Prostate gland (tissue), 2 donors: ENCODE measurements at regions not wholly inside any gene's neighbourhood (a gene's known extent, or its start where the extent isn't known, plus 50 kb on each side); places are given as distances from the start of the nearest gene placed in this dataset.

Experiments
- POLR2A ChIP-seq: fragments of 450-650 bp; IDR thresholded peaks from one replicate; pipeline ENCODE4 v1.6.1; 2016; ENCODE audit warnings: antibody characterized with exemption, mild to moderate bottlenecking
- POLR2AphosphoS5 ChIP-seq: sonication (generic); formaldehyde crosslinking; IDR thresholded peaks from one replicate; pipeline ENCODE4 v1.6.1; 2017; ENCODE audit warnings: antibody characterized with exemption
- TF ChIP-seq, protein P1 (sequence below), 4 experiments: fragments of 200-600 bp in 2 of 4; fragments of 450-650 bp in 2 of 4; sonication (generic) in 2 of 4; IDR thresholded peaks; 1 replicate in 3 of 4; 2 replicates in 1 of 4; pipeline ENCODE4 v1.5.1; 2016 to 2019; ENCODE audit warnings: antibody characterized with exemption in 4 of 4, mild to moderate bottlenecking in 2 of 4, moderate library complexity in 2 of 4

DNA sequence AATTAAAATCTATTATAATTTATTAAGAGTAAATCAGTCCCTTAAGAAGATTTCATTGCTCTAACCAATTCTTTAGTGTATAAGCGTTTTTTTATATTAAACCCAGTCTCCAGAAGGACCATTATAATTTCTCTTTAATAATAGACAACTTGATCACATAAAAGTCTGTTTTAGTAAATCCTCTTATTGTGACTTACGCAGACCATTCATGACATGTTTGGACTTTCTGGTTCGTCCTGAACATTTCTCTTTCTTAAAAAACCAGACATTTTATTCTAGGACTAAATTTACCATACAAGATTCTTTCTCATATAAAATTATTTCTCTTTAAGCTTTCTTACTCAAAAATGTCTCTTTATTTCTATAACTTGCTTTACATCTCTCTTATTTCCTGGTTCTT, 196.2 kb upstream of the RAI14 start:
- no peak for TF ChIP-seq POLR2A
- TF ChIP-seq, protein P1, sequence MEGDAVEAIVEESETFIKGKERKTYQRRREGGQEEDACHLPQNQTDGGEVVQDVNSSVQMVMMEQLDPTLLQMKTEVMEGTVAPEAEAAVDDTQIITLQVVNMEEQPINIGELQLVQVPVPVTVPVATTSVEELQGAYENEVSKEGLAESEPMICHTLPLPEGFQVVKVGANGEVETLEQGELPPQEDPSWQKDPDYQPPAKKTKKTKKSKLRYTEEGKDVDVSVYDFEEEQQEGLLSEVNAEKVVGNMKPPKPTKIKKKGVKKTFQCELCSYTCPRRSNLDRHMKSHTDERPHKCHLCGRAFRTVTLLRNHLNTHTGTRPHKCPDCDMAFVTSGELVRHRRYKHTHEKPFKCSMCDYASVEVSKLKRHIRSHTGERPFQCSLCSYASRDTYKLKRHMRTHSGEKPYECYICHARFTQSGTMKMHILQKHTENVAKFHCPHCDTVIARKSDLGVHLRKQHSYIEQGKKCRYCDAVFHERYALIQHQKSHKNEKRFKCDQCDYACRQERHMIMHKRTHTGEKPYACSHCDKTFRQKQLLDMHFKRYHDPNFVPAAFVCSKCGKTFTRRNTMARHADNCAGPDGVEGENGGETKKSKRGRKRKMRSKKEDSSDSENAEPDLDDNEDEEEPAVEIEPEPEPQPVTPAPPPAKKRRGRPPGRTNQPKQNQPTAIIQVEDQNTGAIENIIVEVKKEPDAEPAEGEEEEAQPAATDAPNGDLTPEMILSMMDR (IDR thresholded peaks at IDR 0.05): no peak
- TF ChIP-seq POLR2AphosphoS5: no peak
